ENCODE measurements at regions not wholly inside any gene's neighbourhood (a gene's known extent, or its start where the extent isn't known, plus 50 kb on each side); places are given as distances from the start of the nearest gene placed in this dataset.
"Not testable (repeated sequence)": the region's sequence is repeated elsewhere in the genome, so short reads cannot be mapped to it uniquely, and the experiment has no call there.

- H2BK5ac ChIP-seq (ENCODE audit: low read depth, low read length, poor library complexity, severe bottlenecking) = no peak overlapping the region
- CTCF ChIA-PET = no interaction called here
- no peak overlapping the region for H2BK20ac ChIP-seq (ENCODE audit: low read depth, low read length)
- no TSS peak for BruUV-seq (replicated peaks)
- H2AFZ ChIP-seq (replicated peaks; ENCODE audit: low read length, poor library complexity) = no peak overlapping the region
- dilution Hi-C loops (cut with HindIII; ENCODE audit: low sequenced_read_pairs, unreplicated experiment) = no loop called here
- H3K4me1 ChIP-seq (ENCODE audit: control insufficient read depth, insufficient read depth, low read length) = no peaks in the 10 kb centered on the region
- POLR2A ChIA-PET (ENCODE audit: unreplicated experiment) = no interaction called here
- no peak overlapping the region for H3K9ac ChIP-seq (ENCODE audit: low read depth, low read length)
- TF ChIP-seq CEBPB (IDR thresholded peaks at IDR 0.05; ENCODE audit: low read depth, low read length) = no peak
- TF ChIP-seq MAFK (IDR thresholded peaks at IDR 0.05; ENCODE audit: low read depth, low read length) = no peak
- TF ChIP-seq MXI1 (IDR thresholded peaks at IDR 0.05; ENCODE audit: borderline replicate concordance, low read depth, low read length) = no peak
- no peak overlapping the region for H4K8ac ChIP-seq (ENCODE audit: low read depth in 2 of 2, low read length in 2 of 2)
- no peak overlapping the region for H4K5ac ChIP-seq (ENCODE audit: low read depth, low read length)
- peaks cover 2% of the 10 kb centered on the region; the same call in 1 of the 2 replicates for H3K9me3 ChIP-seq (ENCODE audit: control insufficient read depth, insufficient read depth, low read length)
- no peaks in the 10 kb centered on the region for H3K36me3 ChIP-seq (ENCODE audit: control insufficient read depth, insufficient read depth, low read length)
- H3K56ac ChIP-seq (ENCODE audit: extremely low read depth, insufficient read depth, low read length) = no peak overlapping the region
- H3K23ac ChIP-seq (ENCODE audit: low read depth, low read length) = no peak overlapping the region
- no peak overlapping the region for H3K18ac ChIP-seq (ENCODE audit: low read depth, low read length)
- H3K4ac ChIP-seq (ENCODE audit: low read depth, low read length) = no peak overlapping the region
- no peaks in the 10 kb centered on the region for H3K27me3 ChIP-seq (ENCODE audit: control insufficient read depth, insufficient read depth, low read length)
- H3K4me3 ChIP-seq (ENCODE audit: insufficient read depth, low read depth, low read length) = no peak overlapping the region
- H2BK120ac ChIP-seq (ENCODE audit: low read depth, low read length) = no peak overlapping the region
- no peak overlapping the region for H3K4me2 ChIP-seq (ENCODE audit: low read depth, low read length)
- H3K27ac ChIP-seq (ENCODE audit: insufficient read depth, low read length) = no peak overlapping the region
- H2AK5ac ChIP-seq (ENCODE audit: low read depth, low read length) = no peak overlapping the region
- DNase-seq (no peak), ATAC-seq (ENCODE audit: low read depth) (no peak)
- H2BK15ac ChIP-seq (ENCODE audit: low read depth, low read length) = no peak overlapping the region
- in situ Hi-C loops (cut with MboI; ENCODE audit: low sequenced_read_pairs) = no loop called here
- intact Hi-C loops (cut with micrococcal nuclease) = no loop called here
- H3K9me1 ChIP-seq (ENCODE audit: insufficient read depth, low read length) = no peaks in the 10 kb centered on the region
- no peak overlapping the region for H4K91ac ChIP-seq (ENCODE audit: insufficient read depth, low read depth, low read length)
- H2AK9ac ChIP-seq (replicated peaks; ENCODE audit: low read depth, low read length, poor library complexity) = no peak overlapping the region
- H4K20me1 ChIP-seq (ENCODE audit: insufficient read depth, low read length) = no peaks in the 10 kb centered on the region
- H3K14ac ChIP-seq (replicated peaks; ENCODE audit: low read depth, low read length) = no peak overlapping the region
- H3K79me1 ChIP-seq (ENCODE audit: low read depth in 1 of 2, low read length in 2 of 2) = no peaks in the 10 kb centered on the region
Measured at GRCh38 chr7:19275000-19275399, 129.8 kb upstream of the FERD3L start.

- H4K91ac ChIP-seq (ENCODE audit: insufficient read depth, low read depth, low read length); BruUV-seq (replicated peaks); H3K9ac ChIP-seq (ENCODE audit: low read depth, low read length); H3K56ac ChIP-seq (ENCODE audit: extremely low read depth, insufficient read depth, low read length); H4K8ac ChIP-seq (ENCODE audit: low read depth in 2 of 2, low read length in 2 of 2); H2BK15ac ChIP-seq (ENCODE audit: low read depth, low read length); dilution Hi-C loops (cut with HindIII; ENCODE audit: low sequenced_read_pairs, unreplicated experiment); H3K9me3 ChIP-seq (ENCODE audit: control insufficient read depth, insufficient read depth, low read length); ATAC-seq (ENCODE audit: low read depth); H2AK9ac ChIP-seq (replicated peaks; ENCODE audit: low read depth, low read length, poor library complexity); H3K9me1 ChIP-seq (ENCODE audit: insufficient read depth, low read length); H2AFZ ChIP-seq (replicated peaks; ENCODE audit: low read length, poor library complexity); H3K4ac ChIP-seq (ENCODE audit: low read depth, low read length); H3K4me1 ChIP-seq (ENCODE audit: control insufficient read depth, insufficient read depth, low read length); H3K18ac ChIP-seq (ENCODE audit: low read depth, low read length); DNase-seq; intact Hi-C loops (cut with micrococcal nuclease); H3K27ac ChIP-seq (ENCODE audit: insufficient read depth, low read length); H3K36me3 ChIP-seq (ENCODE audit: control insufficient read depth, insufficient read depth, low read length); in situ Hi-C loops (cut with MboI; ENCODE audit: low sequenced_read_pairs); H2BK120ac ChIP-seq (ENCODE audit: low read depth, low read length); H4K20me1 ChIP-seq (ENCODE audit: insufficient read depth, low read length); H3K4me2 ChIP-seq (ENCODE audit: low read depth, low read length); H2AK5ac ChIP-seq (ENCODE audit: low read depth, low read length); H2BK20ac ChIP-seq (ENCODE audit: low read depth, low read length); H2BK5ac ChIP-seq (ENCODE audit: low read depth, low read length, poor library complexity, severe bottlenecking); H3K79me1 ChIP-seq (ENCODE audit: low read depth in 1 of 2, low read length in 2 of 2); H3K4me3 ChIP-seq (ENCODE audit: insufficient read depth, low read depth, low read length); CTCF ChIA-PET; H3K14ac ChIP-seq (replicated peaks; ENCODE audit: low read depth, low read length); H4K5ac ChIP-seq (ENCODE audit: low read depth, low read length); H3K27me3 ChIP-seq (ENCODE audit: control insufficient read depth, insufficient read depth, low read length); H3K23ac ChIP-seq (ENCODE audit: low read depth, low read length): not testable (repeated sequence)
- no CpG with 5 or more reads among the region's 6 CpGs for WGBS, 2 experiments (ENCODE audit: extremely low coverage in 2 of 2, insufficient read length in 1 of 2)
- POLR2A ChIA-PET (ENCODE audit: unreplicated experiment) = interaction anchor here (0.7 kb wide), 1 partner anchor 127 kb away, joined by 3 read pairs; no protein-coding TSS in a partner anchor
Measured at GRCh38 chr7:19272329-19272728, 127.1 kb upstream of the FERD3L start.
